WTC11 (cell line): ENCODE measurements at regions not wholly inside any gene's neighbourhood (a gene's known extent, or its start where the extent isn't known, plus 50 kb on each side); places are given as distances from the start of the nearest gene placed in this dataset.

Experiments
- ATAC-seq: fragments of 200-7000 bp; cut with Tn5 transposase; 2 replicates; pipeline ENCODE4 v1.10.0; 2021; ENCODE audit warnings: mild to moderate bottlenecking, moderate library complexity
- CTCF ChIA-PET: fragments of 300-600 bp; sonication (Branson Sonifier 250); formaldehyde crosslinking; loops from one replicate; lab custom pipeline; 2021; ENCODE audit warnings: antibody characterized with exemption; lab: Charles Lee
- POLR2A ChIA-PET: fragments of 350-600 bp; sonication (Branson Sonifier 250); formaldehyde crosslinking; loops from one replicate; lab custom pipeline; 2021; ENCODE audit warnings: antibody characterized with exemption; lab: Charles Lee
- DNase-seq: peaks from one replicate; pipeline ENCODE4 v3.0.0; 2021; ENCODE audit warnings: low spot score
- H3K27ac Mint-ChIP-seq: 2 replicates; pipeline ENCODE4 v1.8.0; 2021; ENCODE audit warnings: mixed read lengths
- H3K27me3 Mint-ChIP-seq: 2 replicates; pipeline ENCODE4 v1.8.0; 2021; ENCODE audit warnings: low read depth, mild to moderate bottlenecking, moderate library complexity, mixed read lengths
- H3K36me3 Mint-ChIP-seq: 2 replicates; pipeline ENCODE4 v1.8.0; 2021; ENCODE audit warnings: mixed read lengths
- H3K4me1 Mint-ChIP-seq: 2 replicates; pipeline ENCODE4 v1.8.0; 2022; ENCODE audit warnings: mixed read lengths
- H3K4me3 Mint-ChIP-seq: 2 replicates; pipeline ENCODE4 v1.8.0; 2021; ENCODE audit warnings: mild to moderate bottlenecking, moderate library complexity, mixed read lengths
- H3K9me3 Mint-ChIP-seq: 2 replicates; pipeline ENCODE4 v1.8.0; 2021; ENCODE audit warnings: mixed read lengths
- ARID4B ChIP-seq: sonication (generic); formaldehyde crosslinking; IDR thresholded peaks from 2 replicates; pipeline ENCODE4 v1.8.0; 2023; ENCODE audit warnings: missing genetic modification reagents, mild to moderate bottlenecking, borderline replicate concordance
- ESRRA ChIP-seq: sonication (generic); formaldehyde crosslinking; IDR thresholded peaks from 2 replicates; pipeline ENCODE4 v1.8.1; 2022; ENCODE audit warnings: mild to moderate bottlenecking, missing genetic modification reagents, borderline replicate concordance
- ETV6 ChIP-seq: sonication (generic); formaldehyde crosslinking; IDR thresholded peaks from 2 replicates; pipeline ENCODE4 v1.8.1; 2022; ENCODE audit warnings: mild to moderate bottlenecking, missing genetic modification reagents
- FOXK1 ChIP-seq: sonication (generic); formaldehyde crosslinking; IDR thresholded peaks from 2 replicates; pipeline ENCODE4 v1.8.0; 2022; ENCODE audit warnings: mild to moderate bottlenecking, moderate library complexity, missing genetic modification reagents
- IRF2 ChIP-seq: sonication (generic); formaldehyde crosslinking; IDR thresholded peaks from 2 replicates; pipeline ENCODE4 v1.8.0; 2022; ENCODE audit warnings: low read depth, missing genetic modification reagents, borderline replicate concordance
- JUN ChIP-seq: sonication (generic); formaldehyde crosslinking; IDR thresholded peaks from 2 replicates; pipeline ENCODE4 v1.8.0; 2023; ENCODE audit warnings: mild to moderate bottlenecking, missing genetic modification reagents
- KAT7 ChIP-seq: sonication (generic); formaldehyde crosslinking; IDR thresholded peaks from 2 replicates; pipeline ENCODE4 v1.8.1; 2023; ENCODE audit warnings: missing genetic modification reagents, mild to moderate bottlenecking, borderline replicate concordance
- RORB ChIP-seq: fragments of 250-450 bp; sonication (Bioruptor Pico); IDR thresholded peaks from 2 replicates; pipeline ENCODE4 v1.9.0; 2021; ENCODE audit warnings: mild to moderate bottlenecking
- SMAD3 ChIP-seq: sonication (generic); formaldehyde crosslinking; IDR thresholded peaks from 2 replicates; pipeline ENCODE4 v1.8.0; 2022; ENCODE audit warnings: missing genetic modification reagents, mild to moderate bottlenecking, borderline replicate concordance
- SOX15 ChIP-seq: fragments of 250-450 bp; sonication (Bioruptor Pico); IDR thresholded peaks from 2 replicates; pipeline ENCODE4 v1.9.0; 2021; ENCODE audit warnings: mild to moderate bottlenecking
- SP1 ChIP-seq: sonication (generic); formaldehyde crosslinking; conservative IDR thresholded peaks from 2 replicates; pipeline ENCODE4 v1.8.1; 2022; ENCODE audit warnings: missing genetic modification reagents
- USF2 ChIP-seq: sonication (generic); formaldehyde crosslinking; IDR thresholded peaks from 2 replicates; pipeline ENCODE4 v1.8.1; 2023; ENCODE audit warnings: mild to moderate bottlenecking, missing genetic modification reagents, moderate library complexity
- TF ChIP-seq, protein P1 (sequence below): fragments of 250-450 bp; sonication (Bioruptor Pico); IDR thresholded peaks from 2 replicates; pipeline ENCODE4 v1.9.0; 2021; ENCODE audit warnings: mild to moderate bottlenecking
- TF ChIP-seq, protein P2 (sequence below): sonication (generic); formaldehyde crosslinking; IDR thresholded peaks from 2 replicates; pipeline ENCODE4 v1.8.1; 2023; ENCODE audit warnings: mild to moderate bottlenecking, missing genetic modification reagents, moderate library complexity
- TF ChIP-seq, protein P3 (sequence below): fragments of 250-450 bp; sonication (Bioruptor Pico); IDR thresholded peaks from 2 replicates; pipeline ENCODE4 v2.1.2; 2022; ENCODE audit warnings: mild to moderate bottlenecking, moderate library complexity
- TF ChIP-seq, protein P4 (sequence below): fragments of 250-450 bp; sonication (Bioruptor Pico); IDR thresholded peaks from 2 replicates; pipeline ENCODE4 v1.8.0; 2021; ENCODE audit warnings: mild to moderate bottlenecking
- TF ChIP-seq, protein P5 (sequence below): fragments of 250-450 bp; sonication (Bioruptor Pico); IDR thresholded peaks from 2 replicates; pipeline ENCODE4 v1.9.0; 2021; ENCODE audit warnings: mild to moderate bottlenecking
- TF ChIP-seq, protein P6 (sequence below): sonication (generic); formaldehyde crosslinking; IDR thresholded peaks from 2 replicates; pipeline ENCODE4 v1.8.1; 2022; ENCODE audit warnings: mild to moderate bottlenecking, moderate library complexity, missing genetic modification reagents

- TF ChIP-seq ARID4B (CRISPR knock-in tag): no peak
- no peak for TF ChIP-seq SP1 (CRISPR knock-in tag)
- TF ChIP-seq IRF2 (CRISPR knock-in tag): no peak
- TF ChIP-seq, protein P1, sequence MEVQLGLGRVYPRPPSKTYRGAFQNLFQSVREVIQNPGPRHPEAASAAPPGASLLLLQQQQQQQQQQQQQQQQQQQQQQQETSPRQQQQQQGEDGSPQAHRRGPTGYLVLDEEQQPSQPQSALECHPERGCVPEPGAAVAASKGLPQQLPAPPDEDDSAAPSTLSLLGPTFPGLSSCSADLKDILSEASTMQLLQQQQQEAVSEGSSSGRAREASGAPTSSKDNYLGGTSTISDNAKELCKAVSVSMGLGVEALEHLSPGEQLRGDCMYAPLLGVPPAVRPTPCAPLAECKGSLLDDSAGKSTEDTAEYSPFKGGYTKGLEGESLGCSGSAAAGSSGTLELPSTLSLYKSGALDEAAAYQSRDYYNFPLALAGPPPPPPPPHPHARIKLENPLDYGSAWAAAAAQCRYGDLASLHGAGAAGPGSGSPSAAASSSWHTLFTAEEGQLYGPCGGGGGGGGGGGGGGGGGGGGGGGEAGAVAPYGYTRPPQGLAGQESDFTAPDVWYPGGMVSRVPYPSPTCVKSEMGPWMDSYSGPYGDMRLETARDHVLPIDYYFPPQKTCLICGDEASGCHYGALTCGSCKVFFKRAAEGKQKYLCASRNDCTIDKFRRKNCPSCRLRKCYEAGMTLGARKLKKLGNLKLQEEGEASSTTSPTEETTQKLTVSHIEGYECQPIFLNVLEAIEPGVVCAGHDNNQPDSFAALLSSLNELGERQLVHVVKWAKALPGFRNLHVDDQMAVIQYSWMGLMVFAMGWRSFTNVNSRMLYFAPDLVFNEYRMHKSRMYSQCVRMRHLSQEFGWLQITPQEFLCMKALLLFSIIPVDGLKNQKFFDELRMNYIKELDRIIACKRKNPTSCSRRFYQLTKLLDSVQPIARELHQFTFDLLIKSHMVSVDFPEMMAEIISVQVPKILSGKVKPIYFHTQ: no peak
- no peak for TF ChIP-seq FOXK1 (CRISPR knock-in tag)
- no peak for TF ChIP-seq SMAD3 (CRISPR knock-in tag)
- TF ChIP-seq, protein P2, sequence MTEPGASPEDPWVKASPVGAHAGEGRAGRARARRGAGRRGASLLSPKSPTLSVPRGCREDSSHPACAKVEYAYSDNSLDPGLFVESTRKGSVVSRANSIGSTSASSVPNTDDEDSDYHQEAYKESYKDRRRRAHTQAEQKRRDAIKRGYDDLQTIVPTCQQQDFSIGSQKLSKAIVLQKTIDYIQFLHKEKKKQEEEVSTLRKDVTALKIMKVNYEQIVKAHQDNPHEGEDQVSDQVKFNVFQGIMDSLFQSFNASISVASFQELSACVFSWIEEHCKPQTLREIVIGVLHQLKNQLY (CRISPR knock-in tag): no peak
- TF ChIP-seq JUN (CRISPR knock-in tag): no peak
- TF ChIP-seq, protein P3, sequence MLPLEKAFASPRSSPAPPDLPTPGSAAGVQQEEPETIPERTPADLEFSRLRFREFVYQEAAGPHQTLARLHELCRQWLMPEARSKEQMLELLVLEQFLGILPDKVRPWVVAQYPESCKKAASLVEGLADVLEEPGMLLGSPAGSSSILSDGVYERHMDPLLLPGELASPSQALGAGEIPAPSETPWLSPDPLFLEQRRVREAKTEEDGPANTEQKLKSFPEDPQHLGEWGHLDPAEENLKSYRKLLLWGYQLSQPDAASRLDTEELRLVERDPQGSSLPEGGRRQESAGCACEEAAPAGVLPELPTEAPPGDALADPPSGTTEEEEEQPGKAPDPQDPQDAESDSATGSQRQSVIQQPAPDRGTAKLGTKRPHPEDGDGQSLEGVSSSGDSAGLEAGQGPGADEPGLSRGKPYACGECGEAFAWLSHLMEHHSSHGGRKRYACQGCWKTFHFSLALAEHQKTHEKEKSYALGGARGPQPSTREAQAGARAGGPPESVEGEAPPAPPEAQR: no peak
- TF ChIP-seq, protein P4, sequence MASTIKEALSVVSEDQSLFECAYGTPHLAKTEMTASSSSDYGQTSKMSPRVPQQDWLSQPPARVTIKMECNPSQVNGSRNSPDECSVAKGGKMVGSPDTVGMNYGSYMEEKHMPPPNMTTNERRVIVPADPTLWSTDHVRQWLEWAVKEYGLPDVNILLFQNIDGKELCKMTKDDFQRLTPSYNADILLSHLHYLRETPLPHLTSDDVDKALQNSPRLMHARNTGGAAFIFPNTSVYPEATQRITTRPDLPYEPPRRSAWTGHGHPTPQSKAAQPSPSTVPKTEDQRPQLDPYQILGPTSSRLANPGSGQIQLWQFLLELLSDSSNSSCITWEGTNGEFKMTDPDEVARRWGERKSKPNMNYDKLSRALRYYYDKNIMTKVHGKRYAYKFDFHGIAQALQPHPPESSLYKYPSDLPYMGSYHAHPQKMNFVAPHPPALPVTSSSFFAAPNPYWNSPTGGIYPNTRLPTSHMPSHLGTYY (CRISPR knock-in tag): no peak
- TF ChIP-seq, protein P5, sequence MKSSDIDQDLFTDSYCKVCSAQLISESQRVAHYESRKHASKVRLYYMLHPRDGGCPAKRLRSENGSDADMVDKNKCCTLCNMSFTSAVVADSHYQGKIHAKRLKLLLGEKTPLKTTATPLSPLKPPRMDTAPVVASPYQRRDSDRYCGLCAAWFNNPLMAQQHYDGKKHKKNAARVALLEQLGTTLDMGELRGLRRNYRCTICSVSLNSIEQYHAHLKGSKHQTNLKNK (CRISPR knock-in tag): no peak
- TF ChIP-seq ESRRA (CRISPR knock-in tag): no peak
- no peak for TF ChIP-seq RORB (CRISPR knock-in tag)
- no peak for TF ChIP-seq ETV6 (CRISPR knock-in tag)
- no peak for TF ChIP-seq SOX15 (CRISPR knock-in tag)
- TF ChIP-seq, protein P6, sequence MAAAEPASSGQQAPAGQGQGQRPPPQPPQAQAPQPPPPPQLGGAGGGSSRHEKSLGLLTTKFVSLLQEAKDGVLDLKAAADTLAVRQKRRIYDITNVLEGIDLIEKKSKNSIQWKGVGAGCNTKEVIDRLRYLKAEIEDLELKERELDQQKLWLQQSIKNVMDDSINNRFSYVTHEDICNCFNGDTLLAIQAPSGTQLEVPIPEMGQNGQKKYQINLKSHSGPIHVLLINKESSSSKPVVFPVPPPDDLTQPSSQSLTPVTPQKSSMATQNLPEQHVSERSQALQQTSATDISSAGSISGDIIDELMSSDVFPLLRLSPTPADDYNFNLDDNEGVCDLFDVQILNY (CRISPR knock-in tag): no peak
- no peak for TF ChIP-seq KAT7
- no peak for TF ChIP-seq USF2 (CRISPR knock-in tag)
- peaks cover 15% of the 10 kb centered on the region for H3K4me1 Mint-ChIP-seq
- POLR2A ChIA-PET: no interaction called here
- no peak overlapping the region for H3K27ac Mint-ChIP-seq
- DNase-seq (no peak), ATAC-seq (0 out of 2 replicates have a peak, but pooled peaks have one; percentile 16)
- CTCF ChIA-PET: no interaction called here
- H3K4me3 Mint-ChIP-seq: no peak overlapping the region
- peaks cover 11% of the 10 kb centered on the region for H3K9me3 Mint-ChIP-seq
- H3K36me3 Mint-ChIP-seq: no peaks in the 10 kb centered on the region
- H3K27me3 Mint-ChIP-seq: no peaks in the 10 kb centered on the region
Measured at GRCh38 chr9:1515557-1515956, 465.4 kb downstream of the DMRT2 start.
